HFFc6 (cell line): ENCODE measurements at regions not wholly inside any gene's neighbourhood (a gene's known extent, or its start where the extent isn't known, plus 50 kb on each side); places are given as distances from the start of the nearest gene placed in this dataset.

Experiments
- DNase-seq: peaks from one replicate; pipeline ENCODE4 v3.0.0-alpha.2; 2018
- H3K27ac Mint-ChIP-seq: 2 replicates; pipeline ENCODE4 v1.8.0; 2020; ENCODE audit warnings: mild to moderate bottlenecking, mixed read lengths
- H3K27me3 Mint-ChIP-seq: 2 replicates; pipeline ENCODE4 v1.8.0; 2021; ENCODE audit warnings: mild to moderate bottlenecking, moderate library complexity, mixed read lengths; ENCODE audit not compliant: insufficient read depth
- H3K36me3 Mint-ChIP-seq: 2 replicates; pipeline ENCODE4 v1.8.0; 2021; ENCODE audit warnings: low read depth, mixed read lengths
- H3K4me1 Mint-ChIP-seq: 2 replicates; pipeline ENCODE4 v1.8.0; 2020; ENCODE audit warnings: low read depth, mixed read lengths
- H3K4me3 Mint-ChIP-seq: 2 replicates; pipeline ENCODE4 v1.8.0; 2020; ENCODE audit warnings: mild to moderate bottlenecking, moderate library complexity, mixed read lengths
- H3K9me3 Mint-ChIP-seq: 2 replicates; pipeline ENCODE4 v1.8.0; 2020; ENCODE audit warnings: mild to moderate bottlenecking, mixed read lengths
- CTCF ChIP-seq: fragments of 200-600 bp; sonication (generic); IDR thresholded peaks from 2 replicates; pipeline ENCODE4 v1.5.0; 2021; ENCODE audit warnings: antibody characterized with exemption, mild to moderate bottlenecking

GRCh38 chr13:26463296-26463695 is 94.2 kb upstream of the WASF3 start:
- DNase-seq, result no peak
- Mint-ChIP-seq H3K27ac (no peak overlapping the region), H3K4me1 (peaks cover 25% of the 10 kb centered on the region), H3K4me3 (no peak overlapping the region), H3K36me3 (no peaks in the 10 kb centered on the region), H3K27me3 (peaks cover 7% of the 10 kb centered on the region), H3K9me3 (no peaks in the 10 kb centered on the region)
- no peak for TF ChIP-seq CTCF

- no peak for DNase-seq
- no peaks in the 10 kb centered on the region for H3K36me3 Mint-ChIP-seq
- peaks cover 7% of the 10 kb centered on the region for H3K27me3 Mint-ChIP-seq
- H3K27ac Mint-ChIP-seq, result no peak overlapping the region
- H3K4me3 Mint-ChIP-seq, result no peak overlapping the region
- no peaks in the 10 kb centered on the region for H3K9me3 Mint-ChIP-seq
- TF ChIP-seq CTCF, result no peak
- peaks cover 21% of the 10 kb centered on the region for H3K4me1 Mint-ChIP-seq
Measured at GRCh38 chr13:26463848-26464247, 93.6 kb upstream of the WASF3 start.

- H3K27ac Mint-ChIP-seq, result no peak overlapping the region
- no peak overlapping the region for H3K4me3 Mint-ChIP-seq
- DNase-seq, result no peak
- H3K27me3 Mint-ChIP-seq, result peaks cover 9% of the 10 kb centered on the region
- no peaks in the 10 kb centered on the region for H3K9me3 Mint-ChIP-seq
- no peaks in the 10 kb centered on the region for H3K36me3 Mint-ChIP-seq
- no peak for TF ChIP-seq CTCF
- H3K4me1 Mint-ChIP-seq, result peaks cover 14% of the 10 kb centered on the region; the same call in 1 of the 2 replicates
Measured at GRCh38 chr13:26465514-26465913, 92.0 kb upstream of the WASF3 start.

GRCh38 chr13:26465954-26466353 is 91.5 kb upstream of the WASF3 start:
- H3K27me3 Mint-ChIP-seq, result peaks cover 9% of the 10 kb centered on the region
- H3K9me3 Mint-ChIP-seq, result no peaks in the 10 kb centered on the region
- no peaks in the 10 kb centered on the region for H3K36me3 Mint-ChIP-seq
- H3K4me3 Mint-ChIP-seq, result no peak overlapping the region
- no peak overlapping the region for H3K27ac Mint-ChIP-seq
- TF ChIP-seq CTCF, result no peak
- peaks cover 14% of the 10 kb centered on the region; the same call in 1 of the 2 replicates for H3K4me1 Mint-ChIP-seq
- DNase-seq, result no peak

- H3K9me3 Mint-ChIP-seq, result no peaks in the 10 kb centered on the region
Measured at GRCh38 chr13:26468265-26468801, 89.2 kb upstream of the WASF3 start.

More at GRCh38 chr13:26468265-26468801, 89.2 kb upstream of the WASF3 start:
- Mint-ChIP-seq H3K36me3 (no peaks in the 10 kb centered on the region), H3K4me1 (peaks cover 14% of the 10 kb centered on the region; the same call in 1 of the 2 replicates), H3K27ac (no peak overlapping the region), H3K4me3 (no peak overlapping the region), H3K27me3 (peaks cover 7% of the 10 kb centered on the region)
- DNase-seq, result no peak
- no peak for TF ChIP-seq CTCF
